ENCODE measurements at regions not wholly inside any gene's neighbourhood (a gene's known extent, or its start where the extent isn't known, plus 50 kb on each side); places are given as distances from the start of the nearest gene placed in this dataset.

GRCh38 chr5:135273212-135273611, 125.8 kb downstream of the MACROH2A1 start:
- TF ChIP-seq ZBTB7B (CRISPR knock-in tag; IDR thresholded peaks at IDR 0.05) (no peak), CTCF (CRISPR knock-in tag; IDR thresholded peaks at IDR 0.05) (no peak), GABPA (IDR thresholded peaks at IDR 0.05; ENCODE audit: low read depth, low read length) (no peak), GABPA (CRISPR knock-in tag; IDR thresholded peaks at IDR 0.05; ENCODE audit: low read depth) (no peak), RAD21 (CRISPR knock-in tag; IDR thresholded peaks at IDR 0.05) (no peak), ZUFSP (CRISPR knock-in tag; IDR thresholded peaks at IDR 0.05; ENCODE audit: borderline replicate concordance) (no peak), ZNF639 (CRISPR knock-in tag; conservative IDR thresholded peaks at IDR 0.05) (no peak), POLR2AphosphoS5 (IDR thresholded peaks at IDR 0.05; ENCODE audit: low read depth, low read length) (no peak), RXRA (CRISPR knock-in tag; IDR thresholded peaks at IDR 0.05) (no peak), MAX (IDR thresholded peaks at IDR 0.05) (no peak), JUNB (CRISPR knock-in tag; IDR thresholded peaks at IDR 0.05; ENCODE audit: borderline replicate concordance) (no peak), ZNF674 (CRISPR knock-in tag; IDR thresholded peaks at IDR 0.05; ENCODE audit: low read depth) (no peak)

Data from HepG2 (cell line).